GM12891 (cell line): ENCODE measurements at regions not wholly inside any gene's neighbourhood (a gene's known extent, or its start where the extent isn't known, plus 50 kb on each side); places are given as distances from the start of the nearest gene placed in this dataset.
"Not testable (repeated sequence)": the region's sequence is repeated elsewhere in the genome, so short reads cannot be mapped to it uniquely, and the experiment has no call there.

Source experiments
- DNase-seq: peaks from one replicate; pipeline ENCODE4 v3.0.0; 2011; ENCODE audit warnings: low spot score; ENCODE audit not compliant: insufficient read length
- FAIRE-seq: peaks from 2 replicates; lab custom pipeline; 2011; peaks lifted over from hg19 to GRCh38; lab: Jason Lieb, UNC
- PAX5 ChIP-seq: IDR thresholded peaks from 2 replicates; pipeline ENCODE4 v1.6.1; 2011; ENCODE audit warnings: low read length, moderate library complexity, mild to moderate bottlenecking; ENCODE audit not compliant: insufficient read depth, severe bottlenecking
- POLR2A ChIP-seq: IDR thresholded peaks from 2 replicates; pipeline ENCODE4 v1.6.1; 2011; ENCODE audit warnings: low read depth, low read length, control low read depth
- POLR2AphosphoS5 ChIP-seq: IDR thresholded peaks from 2 replicates; pipeline ENCODE4 v1.6.1; 2011; ENCODE audit warnings: low read depth, low read length, control low read depth
- POU2F2 ChIP-seq: IDR thresholded peaks from 2 replicates; pipeline ENCODE4 v1.6.1; 2011; ENCODE audit warnings: low read depth, mild to moderate bottlenecking, control low read depth, low read length, moderate library complexity
- SPI1 ChIP-seq: IDR thresholded peaks from 2 replicates; pipeline ENCODE4 v1.6.1; 2011; ENCODE audit warnings: low read depth, low read length, control low read depth
- TAF1 ChIP-seq: IDR thresholded peaks from 2 replicates; pipeline ENCODE4 v1.6.1; 2011; ENCODE audit warnings: low read depth, low read length, control low read depth

DNA sequence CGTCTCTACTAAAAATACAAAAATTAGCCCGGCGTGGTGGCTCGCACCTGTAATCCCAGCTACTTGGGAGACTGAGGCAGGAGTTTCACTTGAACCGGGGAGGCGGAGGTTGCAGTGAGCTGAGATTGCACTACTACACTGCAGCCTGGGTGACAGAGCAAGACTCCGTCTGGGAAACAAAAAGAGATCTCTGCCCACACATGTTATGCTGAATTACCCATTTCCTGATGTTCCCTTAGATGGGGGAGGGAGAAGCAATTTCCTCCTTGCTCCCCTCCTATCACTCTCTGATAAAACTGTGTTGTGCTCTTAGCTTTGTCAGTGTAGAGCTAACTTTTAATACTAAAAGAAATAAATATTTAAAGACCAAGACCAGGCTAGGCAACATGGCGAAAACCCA is 102.5 kb downstream of the LARP7 start:
- TF ChIP-seq TAF1 (no peak), POLR2AphosphoS5 (no peak), SPI1 (no peak), POU2F2 (no peak), PAX5 (no peak), POLR2A (no peak)
- FAIRE-seq = no peak
- DNase-seq = no peak

GRCh38 chr4:112747036-112747435 is 110.1 kb downstream of the LARP7 start:
- DNase-seq = no peak
- TF ChIP-seq POU2F2 (no peak), POLR2A (no peak), PAX5 (no peak), POLR2AphosphoS5 (no peak), TAF1 (no peak), SPI1 (no peak)
- FAIRE-seq = peak; percentile 26

GRCh38 chr4:112748352-112748878 is 111.5 kb downstream of the LARP7 start:
- TF ChIP-seq SPI1 (no peak), TAF1 (no peak), POU2F2 (no peak), POLR2AphosphoS5 (no peak), POLR2A (no peak), PAX5 (no peak)
- no peak for FAIRE-seq
- no peak for DNase-seq

GRCh38 chr4:112750749-112751148 is 113.8 kb downstream of the LARP7 start:
- FAIRE-seq, DNase-seq: not testable (repeated sequence)

DNA sequence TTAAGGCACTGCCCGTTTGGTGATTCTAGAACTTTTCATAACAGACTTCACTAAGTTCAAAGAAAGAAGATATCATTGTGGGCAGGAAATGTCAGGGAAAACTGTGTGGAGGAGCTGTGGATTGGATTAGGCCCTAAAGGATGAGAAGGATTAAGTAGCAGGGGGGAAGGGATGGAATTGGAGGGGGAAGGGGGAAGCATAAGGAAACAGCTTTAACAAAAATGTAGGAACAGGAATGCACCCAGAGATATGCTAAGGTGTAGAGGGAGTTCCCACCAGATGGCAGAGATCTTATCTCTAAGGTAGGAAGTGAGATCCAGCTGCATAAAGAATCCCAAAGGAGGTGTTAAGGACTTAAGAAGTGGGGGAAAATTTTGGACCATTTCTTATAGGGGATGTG is 114.5 kb downstream of the LARP7 start:
- no peak for DNase-seq
- no peak for FAIRE-seq
- TF ChIP-seq PAX5 (no peak), TAF1 (no peak), POLR2A (no peak), POLR2AphosphoS5 (no peak), SPI1 (no peak), POU2F2 (no peak)

GRCh38 chr4:112752061-112752460 is 115.1 kb downstream of the LARP7 start:
- TF ChIP-seq POU2F2 (no peak), POLR2A (no peak), TAF1 (no peak), SPI1 (no peak), PAX5 (no peak), POLR2AphosphoS5 (no peak)
- no peak for DNase-seq
- no peak for FAIRE-seq

GRCh38 chr4:112752510-112752909 is 115.6 kb downstream of the LARP7 start:
- DNase-seq (no peak), FAIRE-seq (no peak)
- TF ChIP-seq POLR2AphosphoS5 = no peak
- TF ChIP-seq TAF1 = no peak
- TF ChIP-seq SPI1 = no peak
- TF ChIP-seq POU2F2 = no peak
- TF ChIP-seq PAX5 = no peak
- no peak for TF ChIP-seq POLR2A

DNA sequence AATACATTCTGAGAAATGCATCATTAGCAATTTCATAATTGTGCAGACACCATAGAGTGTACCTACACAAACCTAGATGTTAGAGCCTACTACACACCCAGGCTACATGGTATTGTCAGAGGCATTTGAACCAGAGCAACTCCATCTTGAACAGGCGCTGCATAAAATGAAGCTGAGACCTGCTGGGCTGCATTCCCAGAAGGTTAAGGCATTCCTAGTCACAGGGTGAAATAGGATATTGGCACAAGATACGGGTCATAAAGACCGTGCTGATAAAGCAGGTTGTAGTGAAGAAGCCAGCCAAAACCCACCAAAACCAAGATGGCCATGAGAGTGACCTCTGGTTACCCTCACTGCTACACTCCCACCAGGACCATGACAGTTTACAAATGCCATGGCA is 116.4 kb downstream of the LARP7 start:
- DNase-seq (no peak), FAIRE-seq (no peak)
- TF ChIP-seq PAX5 = no peak
- no peak for TF ChIP-seq POLR2A
- no peak for TF ChIP-seq TAF1
- no peak for TF ChIP-seq POLR2AphosphoS5
- no peak for TF ChIP-seq SPI1
- TF ChIP-seq POU2F2 = no peak

GRCh38 chr4:112759313-112759712 is 122.4 kb downstream of the LARP7 start:
- FAIRE-seq = no peak
- DNase-seq = no peak
- TF ChIP-seq TAF1 = no peak
- TF ChIP-seq PAX5 = no peak
- no peak for TF ChIP-seq SPI1
- TF ChIP-seq POLR2AphosphoS5 = no peak
- no peak for TF ChIP-seq POU2F2
- TF ChIP-seq POLR2A = no peak

GRCh38 chr4:112765317-112765974 is 128.5 kb downstream of the LARP7 start:
- DNase-seq (peak; percentile 30), FAIRE-seq (peak; percentile 84)
- TF ChIP-seq SPI1 = no peak
- TF ChIP-seq POLR2AphosphoS5 = no peak
- no peak for TF ChIP-seq PAX5
- no peak for TF ChIP-seq POU2F2
- TF ChIP-seq TAF1 = no peak
- TF ChIP-seq POLR2A = no peak
